Activated naive CD4-positive, alpha-beta T cell treated with anti-CD3 and anti-CD28 coated beads, Interleukin-2, amount 10 ng/mL, durations not matched to agents 7 days and 5 days (primary cell): ENCODE measurements at regions not wholly inside any gene's neighbourhood (a gene's known extent, or its start where the extent isn't known, plus 50 kb on each side); places are given as distances from the start of the nearest gene placed in this dataset.

Experiments
- CTCF ChIA-PET: fragments of 350-600 bp; sonication (Branson Sonifier 250); formaldehyde crosslinking; loops from one replicate; lab custom pipeline; 2021; ENCODE audit warnings: antibody characterized with exemption; lab: Charles Lee
- DNase-seq: peaks from one replicate; pipeline ENCODE4 v3.0.0-alpha.2; 2020
- H3K27ac Mint-ChIP-seq: one replicate; pipeline ENCODE4 v1.8.0; 2021; ENCODE audit warnings: mild to moderate bottlenecking, moderate library complexity, mixed read lengths
- H3K27me3 Mint-ChIP-seq: one replicate; pipeline ENCODE4 v1.8.0; 2021; ENCODE audit warnings: mild to moderate bottlenecking, mixed read lengths
- H3K36me3 Mint-ChIP-seq: one replicate; pipeline ENCODE4 v1.8.0; 2021; ENCODE audit warnings: mixed read lengths
- H3K4me1 Mint-ChIP-seq: one replicate; pipeline ENCODE4 v1.8.0; 2021; ENCODE audit warnings: mixed read lengths
- H3K4me3 Mint-ChIP-seq: one replicate; pipeline ENCODE4 v1.8.0; 2021; ENCODE audit warnings: mild to moderate bottlenecking, moderate library complexity, mixed read lengths
- H3K9me3 Mint-ChIP-seq: one replicate; pipeline ENCODE4 v1.8.0; 2021; ENCODE audit warnings: mixed read lengths

- Mint-ChIP-seq H3K36me3 (no peaks in the 10 kb centered on the region), H3K27me3 (no peaks in the 10 kb centered on the region), H3K4me3 (no peak overlapping the region), H3K9me3 (peaks cover 6% of the 10 kb centered on the region), H3K27ac (no peak overlapping the region), H3K4me1 (no peaks in the 10 kb centered on the region)
- CTCF ChIA-PET, result no interaction called here
- DNase-seq, result no peak
Observed at GRCh38 chr4:181293014-181293413, 950.2 kb upstream of the TENM3 start.

GRCh38 chr4:181293541-181293940 is 949.7 kb upstream of the TENM3 start:
- Mint-ChIP-seq H3K36me3 (no peaks in the 10 kb centered on the region), H3K4me3 (no peak overlapping the region), H3K4me1 (no peaks in the 10 kb centered on the region), H3K27ac (no peak overlapping the region), H3K27me3 (no peaks in the 10 kb centered on the region), H3K9me3 (peaks cover 6% of the 10 kb centered on the region)
- CTCF ChIA-PET, result no interaction called here
- no peak for DNase-seq

- H3K27ac Mint-ChIP-seq, result no peak overlapping the region
Observed at GRCh38 chr4:181294421-181294820, 948.8 kb upstream of the TENM3 start.

GRCh38 chr4:181301735-181302710 is 941.2 kb upstream of the TENM3 start:
- H3K9me3 Mint-ChIP-seq, result no peaks in the 10 kb centered on the region
- CTCF ChIA-PET, result interaction anchor here (0.8 kb wide), 1 partner anchor 226 kb away, joined by 5 read pairs; no protein-coding TSS in a partner anchor
- DNase-seq, result peak; percentile 31

More at GRCh38 chr4:181294421-181294820, 948.8 kb upstream of the TENM3 start:
- Mint-ChIP-seq H3K36me3 (no peaks in the 10 kb centered on the region), H3K27me3 (no peaks in the 10 kb centered on the region), H3K4me1 (no peaks in the 10 kb centered on the region), H3K4me3 (no peak overlapping the region), H3K9me3 (peaks cover 3% of the 10 kb centered on the region)
- CTCF ChIA-PET, result no interaction called here
- no peak for DNase-seq

GRCh38 chr4:181307824-181308223 is 935.4 kb upstream of the TENM3 start:
- Mint-ChIP-seq H3K4me1 (no peaks in the 10 kb centered on the region), H3K36me3 (no peaks in the 10 kb centered on the region), H3K9me3 (no peaks in the 10 kb centered on the region), H3K27me3 (no peaks in the 10 kb centered on the region), H3K27ac (no peak overlapping the region), H3K4me3 (no peak overlapping the region)
- CTCF ChIA-PET, result no interaction called here
- no peak for DNase-seq

More at GRCh38 chr4:181301735-181302710, 941.2 kb upstream of the TENM3 start:
- Mint-ChIP-seq H3K4me3 (no peak overlapping the region), H3K27ac (no peak overlapping the region), H3K27me3 (no peaks in the 10 kb centered on the region), H3K4me1 (no peaks in the 10 kb centered on the region), H3K36me3 (no peaks in the 10 kb centered on the region)

- Mint-ChIP-seq H3K4me3 (no peak overlapping the region), H3K27ac (no peak overlapping the region), H3K9me3 (no peaks in the 10 kb centered on the region), H3K4me1 (no peaks in the 10 kb centered on the region), H3K27me3 (no peaks in the 10 kb centered on the region), H3K36me3 (no peaks in the 10 kb centered on the region)
- DNase-seq, result no peak
- CTCF ChIA-PET, result no interaction called here
Observed at GRCh38 chr4:181308476-181309312, 934.5 kb upstream of the TENM3 start.

- Mint-ChIP-seq H3K27ac (no peak overlapping the region), H3K9me3 (no peaks in the 10 kb centered on the region), H3K4me3 (no peak overlapping the region), H3K27me3 (no peaks in the 10 kb centered on the region), H3K36me3 (no peaks in the 10 kb centered on the region), H3K4me1 (no peaks in the 10 kb centered on the region)
- CTCF ChIA-PET, result no interaction called here
- DNase-seq, result no peak
Observed at GRCh38 chr4:181312066-181312465, 931.1 kb upstream of the TENM3 start.

GRCh38 chr4:181319629-181320028 is 923.6 kb upstream of the TENM3 start:
- Mint-ChIP-seq H3K27ac (no peak overlapping the region), H3K27me3 (no peaks in the 10 kb centered on the region), H3K4me1 (no peaks in the 10 kb centered on the region), H3K4me3 (no peak overlapping the region), H3K9me3 (no peaks in the 10 kb centered on the region), H3K36me3 (no peaks in the 10 kb centered on the region)
- CTCF ChIA-PET, result no interaction called here
- no peak for DNase-seq

GRCh38 chr4:181323061-181323460 is 920.1 kb upstream of the TENM3 start:
- Mint-ChIP-seq H3K36me3 (no peaks in the 10 kb centered on the region), H3K4me3 (no peak overlapping the region), H3K4me1 (no peaks in the 10 kb centered on the region), H3K27me3 (no peaks in the 10 kb centered on the region), H3K27ac (no peak overlapping the region), H3K9me3 (peaks cover 7% of the 10 kb centered on the region)
- no peak for DNase-seq
- CTCF ChIA-PET, result no interaction called here

- no peak for DNase-seq
- Mint-ChIP-seq H3K4me3 (no peak overlapping the region), H3K9me3 (peaks cover 7% of the 10 kb centered on the region), H3K27ac (no peak overlapping the region), H3K4me1 (no peaks in the 10 kb centered on the region), H3K36me3 (no peaks in the 10 kb centered on the region), H3K27me3 (no peaks in the 10 kb centered on the region)
- CTCF ChIA-PET, result no interaction called here
Observed at GRCh38 chr4:181330654-181331201, 912.5 kb upstream of the TENM3 start.

- Mint-ChIP-seq H3K36me3 (no peaks in the 10 kb centered on the region), H3K4me3 (no peak overlapping the region), H3K9me3 (peaks cover 7% of the 10 kb centered on the region), H3K27me3 (no peaks in the 10 kb centered on the region), H3K4me1 (no peaks in the 10 kb centered on the region), H3K27ac (no peak overlapping the region)
- no peak for DNase-seq
- CTCF ChIA-PET, result no interaction called here
Observed at GRCh38 chr4:181331214-181331613, 912.0 kb upstream of the TENM3 start.

GRCh38 chr4:181345931-181346330 is 897.3 kb upstream of the TENM3 start:
- CTCF ChIA-PET, result no interaction called here
- Mint-ChIP-seq H3K27me3 (no peaks in the 10 kb centered on the region), H3K4me1 (no peaks in the 10 kb centered on the region), H3K9me3 (peaks cover 9% of the 10 kb centered on the region), H3K36me3 (no peaks in the 10 kb centered on the region), H3K27ac (no peak overlapping the region), H3K4me3 (no peak overlapping the region)
- no peak for DNase-seq

GRCh38 chr4:181350615-181351415 is 892.4 kb upstream of the TENM3 start:
- Mint-ChIP-seq H3K27me3 (no peaks in the 10 kb centered on the region), H3K4me1 (no peaks in the 10 kb centered on the region), H3K27ac (no peak overlapping the region), H3K36me3 (no peaks in the 10 kb centered on the region), H3K4me3 (no peak overlapping the region), H3K9me3 (peaks cover 5% of the 10 kb centered on the region)
- CTCF ChIA-PET, result no interaction called here
- DNase-seq, result no peak

GRCh38 chr4:181364504-181364903 is 878.7 kb upstream of the TENM3 start:
- no peak for DNase-seq
- Mint-ChIP-seq H3K4me1 (no peaks in the 10 kb centered on the region), H3K4me3 (no peak overlapping the region), H3K9me3 (peaks cover 6% of the 10 kb centered on the region), H3K36me3 (no peaks in the 10 kb centered on the region), H3K27me3 (no peaks in the 10 kb centered on the region), H3K27ac (no peak overlapping the region)
- CTCF ChIA-PET, result no interaction called here
